ENCODE measurements at regions not wholly inside any gene's neighbourhood (a gene's known extent, or its start where the extent isn't known, plus 50 kb on each side); places are given as distances from the start of the nearest gene placed in this dataset.

- 92% methylated on average over 9 of the region's 9 CpGs for WGBS
- Histone ChIP-seq H3K4me1 (ENCODE audit: insufficient read depth) (no peaks in the 10 kb centered on the region), H3K27ac (ENCODE audit: low read depth) (no peak overlapping the region), H3K36me3 (ENCODE audit: insufficient read depth) (no peaks in the 10 kb centered on the region), H3K4me3 (ENCODE audit: low read depth, low read length) (no peak overlapping the region)
- no peak for DNase-seq (ENCODE audit: extremely low spot score)
These were observed 156.4 kb upstream of the FOXF1 start for GRCh38 chr16:86353948-86354347.

GRCh38 chr16:86354641-86355513 lies 155.4 kb upstream of the FOXF1 start:
- no peak overlapping the region for H3K4me3 ChIP-seq (ENCODE audit: low read depth, low read length)
- DNase-seq (ENCODE audit: extremely low spot score): no peak
- H3K36me3 ChIP-seq (ENCODE audit: insufficient read depth): no peaks in the 10 kb centered on the region
- H3K27ac ChIP-seq (ENCODE audit: low read depth): no peak overlapping the region
- 60% methylated on average over 7 of the region's 7 CpGs for WGBS
- H3K4me1 ChIP-seq (ENCODE audit: insufficient read depth): no peaks in the 10 kb centered on the region

GRCh38 chr16:86355531-86355930 lies 154.8 kb upstream of the FOXF1 start:
- Histone ChIP-seq H3K4me3 (ENCODE audit: low read depth, low read length) (no peak overlapping the region), H3K27ac (ENCODE audit: low read depth) (no peak overlapping the region), H3K36me3 (ENCODE audit: insufficient read depth) (no peaks in the 10 kb centered on the region), H3K4me1 (ENCODE audit: insufficient read depth) (no peaks in the 10 kb centered on the region)
- DNase-seq (ENCODE audit: extremely low spot score): no peak
- 91% methylated on average over 5 of the region's 5 CpGs for WGBS

GRCh38 chr16:86355951-86356350 lies 154.4 kb upstream of the FOXF1 start:
- Histone ChIP-seq H3K4me3 (ENCODE audit: low read depth, low read length) (no peak overlapping the region), H3K27ac (ENCODE audit: low read depth) (no peak overlapping the region), H3K36me3 (ENCODE audit: insufficient read depth) (no peaks in the 10 kb centered on the region), H3K4me1 (ENCODE audit: insufficient read depth) (no peaks in the 10 kb centered on the region)
- 97% methylated on average over 3 of the region's 3 CpGs for WGBS
- no peak for DNase-seq (ENCODE audit: extremely low spot score)

- H3K4me3 ChIP-seq (ENCODE audit: low read depth, low read length): no peak overlapping the region
- H3K36me3 ChIP-seq (ENCODE audit: insufficient read depth): no peaks in the 10 kb centered on the region
- no peaks in the 10 kb centered on the region for H3K4me1 ChIP-seq (ENCODE audit: insufficient read depth)
- no peak overlapping the region for H3K27ac ChIP-seq (ENCODE audit: low read depth)
- WGBS: 56% methylated on average over 7 of the region's 7 CpGs
- no peak for DNase-seq (ENCODE audit: extremely low spot score)
These were observed 153.5 kb upstream of the FOXF1 start for GRCh38 chr16:86356804-86357203.

- no peak overlapping the region for H3K27ac ChIP-seq (ENCODE audit: low read depth)
- 92% methylated on average over 6 of the region's 6 CpGs for WGBS
- H3K4me1 ChIP-seq (ENCODE audit: insufficient read depth): no peaks in the 10 kb centered on the region
- H3K36me3 ChIP-seq (ENCODE audit: insufficient read depth): no peaks in the 10 kb centered on the region
- no peak overlapping the region for H3K4me3 ChIP-seq (ENCODE audit: low read depth, low read length)
- no peak for DNase-seq (ENCODE audit: extremely low spot score)
These were observed 153.0 kb upstream of the FOXF1 start for GRCh38 chr16:86357303-86357702.

- Histone ChIP-seq H3K4me3 (ENCODE audit: low read depth, low read length) (no peak overlapping the region), H3K27ac (ENCODE audit: low read depth) (no peak overlapping the region), H3K36me3 (ENCODE audit: insufficient read depth) (no peaks in the 10 kb centered on the region), H3K4me1 (ENCODE audit: insufficient read depth) (no peaks in the 10 kb centered on the region)
- DNase-seq (ENCODE audit: extremely low spot score): no peak
- 71% methylated on average over 7 of the region's 8 CpGs for WGBS
These were observed 152.4 kb upstream of the FOXF1 start for GRCh38 chr16:86357950-86358349.

GRCh38 chr16:86359571-86359970 lies 150.8 kb upstream of the FOXF1 start:
- Histone ChIP-seq H3K4me1 (ENCODE audit: insufficient read depth) (no peaks in the 10 kb centered on the region), H3K36me3 (ENCODE audit: insufficient read depth) (no peaks in the 10 kb centered on the region), H3K4me3 (ENCODE audit: low read depth, low read length) (no peak overlapping the region), H3K27ac (ENCODE audit: low read depth) (no peak overlapping the region)
- DNase-seq (ENCODE audit: extremely low spot score): no peak
- WGBS: 75% methylated on average over 5 of the region's 5 CpGs

- Histone ChIP-seq H3K4me1 (ENCODE audit: insufficient read depth) (peaks cover 1% of the 10 kb centered on the region), H3K4me3 (ENCODE audit: low read depth, low read length) (no peak overlapping the region), H3K36me3 (ENCODE audit: insufficient read depth) (no peaks in the 10 kb centered on the region), H3K27ac (ENCODE audit: low read depth) (no peak overlapping the region)
- no peak for DNase-seq (ENCODE audit: extremely low spot score)
- 92% methylated on average over 9 of the region's 9 CpGs for WGBS
These were observed 148.0 kb upstream of the FOXF1 start for GRCh38 chr16:86362155-86362849.

GRCh38 chr16:86363057-86363490 lies 147.3 kb upstream of the FOXF1 start:
- no peak for DNase-seq (ENCODE audit: extremely low spot score)
- Histone ChIP-seq H3K4me1 (ENCODE audit: insufficient read depth) (peaks cover 1% of the 10 kb centered on the region), H3K27ac (ENCODE audit: low read depth) (no peak overlapping the region), H3K36me3 (ENCODE audit: insufficient read depth) (no peaks in the 10 kb centered on the region), H3K4me3 (ENCODE audit: low read depth, low read length) (no peak overlapping the region)
- 23% methylated on average over 4 of the region's 4 CpGs for WGBS

GRCh38 chr16:86363836-86364618 lies 146.3 kb upstream of the FOXF1 start:
- H3K36me3 ChIP-seq (ENCODE audit: insufficient read depth): no peaks in the 10 kb centered on the region
- no peak overlapping the region for H3K4me3 ChIP-seq (ENCODE audit: low read depth, low read length)
- no peak for DNase-seq (ENCODE audit: extremely low spot score)
- WGBS: 46% methylated on average over 13 of the region's 13 CpGs
- H3K4me1 ChIP-seq (ENCODE audit: insufficient read depth): peaks cover 1% of the 10 kb centered on the region
- no peak overlapping the region for H3K27ac ChIP-seq (ENCODE audit: low read depth)

GRCh38 chr16:86364653-86365380 lies 145.5 kb upstream of the FOXF1 start:
- Histone ChIP-seq H3K4me3 (ENCODE audit: low read depth, low read length) (no peak overlapping the region), H3K36me3 (ENCODE audit: insufficient read depth) (no peaks in the 10 kb centered on the region), H3K4me1 (ENCODE audit: insufficient read depth) (peaks cover 1% of the 10 kb centered on the region), H3K27ac (ENCODE audit: low read depth) (no peak overlapping the region)
- WGBS: 77% methylated on average over 13 of the region's 13 CpGs
- DNase-seq (ENCODE audit: extremely low spot score): no peak
